Thyroid gland (tissue), 4 donors: ENCODE measurements at regions not wholly inside any gene's neighbourhood (a gene's known extent, or its start where the extent isn't known, plus 50 kb on each side); places are given as distances from the start of the nearest gene placed in this dataset.

Source experiments
- DNase-seq, 2 donors: peaks; one replicate each; pipeline ENCODE4 v3.0.0-alpha.2; 2019
- H3K27ac ChIP-seq, 3 donors: fragments of 200-600 bp; sonication (generic); 1 replicate in 2 of 3; 2 replicates in 1 of 3; pipeline ENCODE4 v1.5.1; 2016 to 2019; ENCODE audit warnings: mild to moderate bottlenecking in 1 of 3, moderate library complexity in 1 of 3
- H3K27me3 ChIP-seq: fragments of 200-600 bp; sonication (generic); one replicate; pipeline ENCODE4 v1.5.1; 2019
- H3K36me3 ChIP-seq, 2 donors: fragments of 200-600 bp; sonication (generic); one replicate each; pipeline ENCODE4 v1.5.1; 2016 to 2019
- H3K4me1 ChIP-seq, 2 donors: fragments of 200-600 bp; sonication (generic); one replicate each; pipeline ENCODE4 v1.5.1; 2017 to 2019
- H3K4me3 ChIP-seq, 3 donors: fragments of 200-600 bp; sonication (generic); replicated peaks in 1 of 3; 1 replicate in 2 of 3; 2 replicates in 1 of 3; pipeline ENCODE4 v1.5.1; 2016; ENCODE audit warnings: mild to moderate bottlenecking in 1 of 3
- H3K9me3 ChIP-seq: fragments of 200-600 bp; sonication (generic); one replicate; pipeline ENCODE4 v1.5.1; 2017
- POLR2A ChIP-seq, 2 donors: fragments of 450-650 bp; IDR thresholded peaks; one replicate each; pipeline ENCODE4 v1.6.1; 2017; ENCODE audit warnings: antibody characterized with exemption in 2 of 2, mild to moderate bottlenecking in 2 of 2, moderate library complexity in 1 of 2
- WGBS, 2 donors: methylation state at CpG; one replicate each; pipeline ENCODE4 v1.1.5; 2017; 5-methylcytosine and 5-hydroxymethylcytosine counted together
- intact Hi-C: fragments of 100-400 bp; cut with DNase I; formaldehyde crosslinking; loops from one replicate; pipeline ENCODE4 v1.15.1; 2023
- TF ChIP-seq, protein P1 (sequence below), 6 experiments: fragments of 200-600 bp in 3 of 6; fragments of 450-650 bp in 3 of 6; sonication (generic) in 3 of 6; IDR thresholded peaks; one replicate each; pipeline ENCODE4 v1.5.1; 2016 to 2019; ENCODE audit warnings: antibody characterized with exemption in 6 of 6, mild to moderate bottlenecking in 2 of 6, inconsistent platforms in 1 of 6, moderate library complexity in 1 of 6

DNA sequence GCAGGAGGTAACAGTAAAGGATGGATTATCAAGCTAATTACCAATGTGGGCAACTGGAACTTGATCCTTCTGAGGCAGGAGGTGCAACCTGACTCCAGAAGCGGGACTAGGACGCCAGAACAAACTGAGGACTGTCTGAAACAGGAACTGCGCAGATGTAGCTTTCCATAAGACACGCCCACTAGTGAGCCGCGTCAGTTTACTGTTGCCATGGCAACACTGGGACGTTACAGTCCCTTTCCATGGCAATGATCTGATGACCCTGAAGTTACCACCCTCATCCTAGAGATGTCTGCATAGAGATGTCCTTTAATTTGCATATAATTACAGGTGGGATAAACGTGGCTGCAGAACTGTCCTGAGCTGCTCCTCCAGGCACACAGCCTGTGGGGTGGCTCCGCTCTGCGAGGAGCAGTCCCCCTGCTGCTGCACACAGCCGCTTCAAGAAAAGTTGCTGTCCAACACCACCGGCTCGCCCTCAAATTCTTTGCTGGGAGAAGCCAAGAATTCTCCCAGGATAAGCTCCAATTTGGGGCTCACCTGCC, 816.6 kb downstream of the UQCRFS1 start:
- no peak for DNase-seq
- no peaks in the 10 kb centered on the region for H3K27me3 ChIP-seq
- no peaks in the 10 kb centered on the region for H3K4me1 ChIP-seq
- no peaks in the 10 kb centered on the region for H3K9me3 ChIP-seq
- TF ChIP-seq POLR2A (IDR thresholded peaks at IDR 0.05), result no peak
- TF ChIP-seq, protein P1, sequence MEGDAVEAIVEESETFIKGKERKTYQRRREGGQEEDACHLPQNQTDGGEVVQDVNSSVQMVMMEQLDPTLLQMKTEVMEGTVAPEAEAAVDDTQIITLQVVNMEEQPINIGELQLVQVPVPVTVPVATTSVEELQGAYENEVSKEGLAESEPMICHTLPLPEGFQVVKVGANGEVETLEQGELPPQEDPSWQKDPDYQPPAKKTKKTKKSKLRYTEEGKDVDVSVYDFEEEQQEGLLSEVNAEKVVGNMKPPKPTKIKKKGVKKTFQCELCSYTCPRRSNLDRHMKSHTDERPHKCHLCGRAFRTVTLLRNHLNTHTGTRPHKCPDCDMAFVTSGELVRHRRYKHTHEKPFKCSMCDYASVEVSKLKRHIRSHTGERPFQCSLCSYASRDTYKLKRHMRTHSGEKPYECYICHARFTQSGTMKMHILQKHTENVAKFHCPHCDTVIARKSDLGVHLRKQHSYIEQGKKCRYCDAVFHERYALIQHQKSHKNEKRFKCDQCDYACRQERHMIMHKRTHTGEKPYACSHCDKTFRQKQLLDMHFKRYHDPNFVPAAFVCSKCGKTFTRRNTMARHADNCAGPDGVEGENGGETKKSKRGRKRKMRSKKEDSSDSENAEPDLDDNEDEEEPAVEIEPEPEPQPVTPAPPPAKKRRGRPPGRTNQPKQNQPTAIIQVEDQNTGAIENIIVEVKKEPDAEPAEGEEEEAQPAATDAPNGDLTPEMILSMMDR (IDR thresholded peaks at IDR 0.05), result no peak
- 49 to 65% methylated on average over 9 to 13 of the region's 13 CpGs for WGBS, 2 donors
- H3K36me3 ChIP-seq, result no peaks in the 10 kb centered on the region
- H3K4me3 ChIP-seq, result no peak overlapping the region
- H3K27ac ChIP-seq, result no peak overlapping the region
- intact Hi-C loops, result no loop called here

DNA sequence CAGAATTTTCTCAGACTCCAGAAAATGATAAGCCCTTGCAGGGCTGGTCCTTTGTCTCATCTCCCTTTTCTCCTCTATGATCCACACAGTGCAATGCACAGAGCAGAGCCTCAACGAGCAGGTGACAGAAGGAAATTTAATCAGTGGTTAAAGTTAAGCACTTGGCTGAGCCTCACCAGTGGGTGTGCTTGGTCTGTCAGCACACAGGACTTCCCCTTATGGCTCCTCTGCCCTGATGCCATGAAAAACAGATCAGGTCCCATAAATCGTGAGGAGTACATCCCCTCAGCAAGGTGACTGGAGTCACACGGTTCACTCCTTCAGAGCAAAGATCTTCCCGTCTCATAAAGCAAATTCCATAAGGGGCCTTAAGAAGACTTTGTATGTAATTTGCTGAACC, 818.2 kb downstream of the UQCRFS1 start:
- intact Hi-C loops, result no loop called here
- no peak for DNase-seq
- 35 to 41% methylated on average over 4 of the region's 4 CpGs for WGBS, 2 donors
- H3K4me3 ChIP-seq, result no peak overlapping the region
- H3K9me3 ChIP-seq, result no peaks in the 10 kb centered on the region
- H3K4me1 ChIP-seq, result no peaks in the 10 kb centered on the region
- no peaks in the 10 kb centered on the region for H3K27me3 ChIP-seq
- no peaks in the 10 kb centered on the region for H3K36me3 ChIP-seq
- TF ChIP-seq, protein P1 (IDR thresholded peaks at IDR 0.05), result no peak
- no peak for TF ChIP-seq POLR2A (IDR thresholded peaks at IDR 0.05)
- H3K27ac ChIP-seq, result no peak overlapping the region

DNA sequence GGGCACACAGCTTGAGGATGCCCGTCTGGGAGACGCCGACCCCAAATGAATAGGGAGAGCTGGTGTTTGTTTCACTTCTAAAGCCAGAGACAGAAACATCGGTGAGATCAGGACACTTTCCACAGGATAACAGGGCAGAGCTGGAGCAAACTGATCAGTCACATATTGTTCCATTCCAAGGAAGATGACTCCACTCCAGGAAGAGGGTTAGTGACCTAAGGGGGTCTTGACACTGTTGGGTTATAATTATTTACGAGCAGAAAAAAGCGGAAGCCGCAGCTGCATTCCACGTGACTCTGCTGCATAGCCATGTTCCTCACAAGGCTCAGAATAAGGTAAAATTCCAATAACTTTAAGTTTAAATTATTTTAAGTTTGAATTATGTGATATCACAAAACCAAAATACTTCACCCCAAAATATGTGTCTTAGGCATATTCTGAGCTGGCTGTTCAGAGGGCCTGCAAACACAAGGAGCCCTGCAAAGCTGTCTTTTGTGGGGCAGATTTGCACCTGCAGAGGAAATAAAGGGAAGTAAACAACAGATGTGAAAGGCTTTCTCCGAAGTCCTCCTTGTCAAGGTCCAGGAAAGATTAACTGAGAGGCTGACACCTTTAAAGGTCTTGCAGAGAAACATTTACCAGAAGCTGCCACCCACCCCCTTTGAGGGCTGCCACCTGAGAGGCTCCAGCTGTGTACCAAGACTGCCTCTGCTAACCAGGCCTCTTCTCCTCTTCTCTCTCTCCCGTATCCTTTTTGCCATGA, 819.2 kb downstream of the UQCRFS1 start:
- H3K4me1 ChIP-seq, result no peaks in the 10 kb centered on the region
- TF ChIP-seq, protein P1 (IDR thresholded peaks at IDR 0.05), result no peak
- TF ChIP-seq POLR2A (IDR thresholded peaks at IDR 0.05), result no peak
- no peak overlapping the region for H3K4me3 ChIP-seq
- no peak overlapping the region for H3K27ac ChIP-seq
- DNase-seq, result no peak
- H3K9me3 ChIP-seq, result no peaks in the 10 kb centered on the region
- intact Hi-C loops, result no loop called here
- H3K36me3 ChIP-seq, result no peaks in the 10 kb centered on the region
- no peaks in the 10 kb centered on the region for H3K27me3 ChIP-seq
- 14 to 18% methylated on average over 10 of the region's 10 CpGs for WGBS, 2 donors

DNA sequence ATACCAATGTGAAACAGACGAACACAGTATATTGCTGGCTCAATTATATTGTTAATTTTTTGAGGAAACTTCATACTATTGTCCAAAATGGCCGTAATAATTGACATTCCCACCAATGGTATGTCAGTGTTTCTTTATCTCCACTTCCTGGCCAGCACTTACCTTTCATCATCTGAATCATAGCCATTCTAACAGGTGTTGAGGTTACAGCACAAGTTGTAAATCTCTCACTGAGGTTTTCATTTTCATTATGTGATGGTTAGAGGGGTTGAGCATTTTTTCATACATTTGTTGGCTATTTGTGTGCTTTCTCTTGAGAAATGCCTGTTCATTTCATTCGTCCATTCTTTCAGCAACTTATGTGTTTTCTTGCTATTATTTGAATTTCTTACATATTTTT, 824.0 kb downstream of the UQCRFS1 start:
- Histone ChIP-seq H3K27me3 (no peaks in the 10 kb centered on the region), H3K36me3 (no peaks in the 10 kb centered on the region), H3K4me1 (no peaks in the 10 kb centered on the region), H3K9me3 (no peaks in the 10 kb centered on the region), H3K4me3 (no peak overlapping the region), H3K27ac (no peak overlapping the region)
- WGBS, 2 donors, result 58 to 75% methylated on average over 3 of the region's 3 CpGs
- intact Hi-C loops, result no loop called here
- no peak for TF ChIP-seq POLR2A (IDR thresholded peaks at IDR 0.05)
- TF ChIP-seq, protein P1 (IDR thresholded peaks at IDR 0.05), result no peak
- DNase-seq, result no peak

DNA sequence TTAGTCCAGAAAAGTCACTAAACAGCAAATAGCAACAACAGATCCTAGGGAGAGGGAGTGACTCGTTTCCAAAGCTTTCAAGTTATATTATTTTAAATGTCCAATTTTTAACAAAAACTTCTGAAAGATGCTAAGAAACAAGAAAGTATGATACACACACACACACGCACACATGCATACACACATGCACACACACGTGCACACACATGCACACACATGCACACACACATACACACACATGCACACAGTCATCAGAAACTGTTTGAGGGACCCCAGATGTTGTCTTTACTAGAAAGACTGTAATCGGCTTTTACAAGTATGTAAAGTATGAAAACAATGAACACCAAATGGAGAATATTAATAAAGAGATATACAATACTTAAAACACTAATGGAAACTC, 825.4 kb downstream of the UQCRFS1 start:
- 73 to 84% methylated on average over 4 of the region's 4 CpGs for WGBS, 2 donors
- Histone ChIP-seq H3K9me3 (no peaks in the 10 kb centered on the region), H3K36me3 (no peaks in the 10 kb centered on the region), H3K4me3 (no peak overlapping the region), H3K27ac (no peak overlapping the region), H3K27me3 (no peaks in the 10 kb centered on the region), H3K4me1 (no peaks in the 10 kb centered on the region)
- TF ChIP-seq POLR2A (IDR thresholded peaks at IDR 0.05), result no peak
- TF ChIP-seq, protein P1 (IDR thresholded peaks at IDR 0.05), result no peak
- intact Hi-C loops, result no loop called here
- no peak for DNase-seq
